Stimulated activated CD4-positive, alpha-beta T cell treated with anti-CD3 and anti-CD28 coated beads, Interleukin-15, amount 100 ng/mL, for 1 hour (primary cell): ENCODE measurements at regions not wholly inside any gene's neighbourhood (a gene's known extent, or its start where the extent isn't known, plus 50 kb on each side); places are given as distances from the start of the nearest gene placed in this dataset.

ENCODE experiments used
- DNase-seq, 2 donors: peaks; one replicate each; pipeline ENCODE4 v3.0.0-alpha.2; 2020; ENCODE audit warnings: low read depth in 1 of 2, low spot score in 1 of 2

- DNase-seq: no peak
These were observed 294.3 kb downstream of the TLE1 start for GRCh38 chr9:81394881-81395675.

- no peak for DNase-seq
These were observed 295.1 kb downstream of the TLE1 start for GRCh38 chr9:81393985-81394811.

GRCh38 chr9:81391457-81391825 lies 297.9 kb downstream of the TLE1 start:
- no peak for DNase-seq

GRCh38 chr9:81390792-81391456 lies 298.4 kb downstream of the TLE1 start:
- DNase-seq: no peak

GRCh38 chr9:81389569-81389993 lies 299.8 kb downstream of the TLE1 start:
- DNase-seq: no peak

GRCh38 chr9:81388831-81389230 lies 300.5 kb downstream of the TLE1 start:
- DNase-seq: no peak

GRCh38 chr9:81387360-81388106 lies 301.8 kb downstream of the TLE1 start:
- no peak for DNase-seq

GRCh38 chr9:81384911-81385310 lies 304.4 kb downstream of the TLE1 start:
- DNase-seq: no peak

- no peak for DNase-seq
These were observed 307.1 kb downstream of the TLE1 start for GRCh38 chr9:81382281-81382680.

GRCh38 chr9:81381694-81382093 lies 307.7 kb downstream of the TLE1 start:
- DNase-seq: no peak

GRCh38 chr9:81380504-81381359 lies 308.6 kb downstream of the TLE1 start:
- DNase-seq: no peak

GRCh38 chr9:81379655-81380054 lies 309.7 kb downstream of the TLE1 start:
- no peak for DNase-seq

GRCh38 chr9:81377921-81378320 lies 311.4 kb downstream of the TLE1 start:
- DNase-seq: no peak

GRCh38 chr9:81377320-81377719 lies 312.0 kb downstream of the TLE1 start:
- DNase-seq: no peak

- no peak for DNase-seq
These were observed 313.9 kb downstream of the TLE1 start for GRCh38 chr9:81375187-81376100.

GRCh38 chr9:81374459-81375186 lies 314.7 kb downstream of the TLE1 start:
- no peak for DNase-seq

- DNase-seq: no peak
These were observed 316.1 kb downstream of the TLE1 start for GRCh38 chr9:81373294-81373693.

- DNase-seq: no peak
These were observed 316.6 kb downstream of the TLE1 start for GRCh38 chr9:81372628-81373191.
